K562 (cell line): ENCODE measurements at regions not wholly inside any gene's neighbourhood (a gene's known extent, or its start where the extent isn't known, plus 50 kb on each side); places are given as distances from the start of the nearest gene placed in this dataset.

Source experiments
- BRD4 ChIP-seq: fragments of 200-600 bp; sonication (generic); IDR thresholded peaks from 2 replicates; pipeline ENCODE4 v1.6.1; 2017; ENCODE audit warnings: inconsistent platforms
- EP400 ChIP-seq: fragments of 450-650 bp; IDR thresholded peaks from 2 replicates; pipeline ENCODE4 v1.6.1; 2017; ENCODE audit warnings: antibody characterized with exemption, mild to moderate bottlenecking, moderate library complexity
- KLF1 ChIP-seq: fragments of 450-650 bp; IDR thresholded peaks from 2 replicates; pipeline ENCODE4 v1.6.1; 2016; ENCODE audit warnings: missing genetic modification characterization, missing compliant biosample characterization
- MGA ChIP-seq: fragments of 450-650 bp; IDR thresholded peaks from 2 replicates; pipeline ENCODE4 v1.6.1; 2016; ENCODE audit warnings: mild to moderate bottlenecking, moderate library complexity
- MTF1 ChIP-seq: fragments of 250-450 bp; sonication (Bioruptor Pico); IDR thresholded peaks from 2 replicates; pipeline ENCODE4 v1.9.0; 2021; ENCODE audit warnings: moderate library complexity, mild to moderate bottlenecking, inconsistent platforms, borderline replicate concordance
- NCOR1 ChIP-seq: fragments of 450-650 bp; IDR thresholded peaks from 2 replicates; pipeline ENCODE4 v1.6.1; 2016; ENCODE audit warnings: mild to moderate bottlenecking, moderate library complexity
- NONO ChIP-seq, 2 experiments: fragments of 200-400 bp in 1 of 2; fragments of 450-650 bp in 1 of 2; formaldehyde crosslinking in 1 of 2; IDR thresholded peaks; 2 replicates each; pipeline ENCODE4 v1.6.1; 2017; ENCODE audit warnings: low read depth in 2 of 2, mild to moderate bottlenecking in 2 of 2, moderate library complexity in 2 of 2, low read length in 1 of 2
- NR4A1 ChIP-seq, 2 experiments: fragments of 250-450 bp in 1 of 2; fragments of 450-650 bp in 1 of 2; sonication (Bioruptor Pico) in 1 of 2; IDR thresholded peaks; 2 replicates each; pipeline versions ENCODE4 v1.4.0 to v1.6.1; 2016 to 2020; ENCODE audit warnings: mild to moderate bottlenecking in 2 of 2, missing compliant biosample characterization in 1 of 2, missing genetic modification characterization in 1 of 2, moderate library complexity in 1 of 2
- PCBP2 ChIP-seq: fragments of 200-400 bp; formaldehyde crosslinking; IDR thresholded peaks from 2 replicates; pipeline ENCODE4 v1.6.1; 2018; ENCODE audit warnings: low read length, low read depth, mild to moderate bottlenecking, moderate library complexity; ENCODE audit not compliant: poor library complexity, severe bottlenecking
- U2AF2 ChIP-seq: fragments of 200-400 bp; formaldehyde crosslinking; optimal IDR thresholded peaks from 2 replicates; pipeline ENCODE3; 2017; ENCODE audit warnings: low read depth, mild to moderate bottlenecking, low read length
- ZFPM2 ChIP-seq: fragments of 250-450 bp; sonication (Bioruptor Pico); IDR thresholded peaks from 2 replicates; pipeline ENCODE4 v1.5.1; 2022; ENCODE audit warnings: mild to moderate bottlenecking
- ZNF24 ChIP-seq: fragments of 450-650 bp; IDR thresholded peaks from 2 replicates; pipeline ENCODE4 v1.6.1; 2016
- ZNF3 ChIP-seq: fragments of 250-450 bp; sonication (Bioruptor Pico); IDR thresholded peaks from 2 replicates; pipeline ENCODE4 v1.5.0; 2021; ENCODE audit warnings: mild to moderate bottlenecking, moderate library complexity
- TF ChIP-seq, protein P1 (sequence below): sonication (generic); formaldehyde crosslinking; IDR thresholded peaks from 2 replicates; pipeline ENCODE4 v1.8.1; 2023; ENCODE audit warnings: mild to moderate bottlenecking, missing genetic modification reagents

- TF ChIP-seq, protein P1, sequence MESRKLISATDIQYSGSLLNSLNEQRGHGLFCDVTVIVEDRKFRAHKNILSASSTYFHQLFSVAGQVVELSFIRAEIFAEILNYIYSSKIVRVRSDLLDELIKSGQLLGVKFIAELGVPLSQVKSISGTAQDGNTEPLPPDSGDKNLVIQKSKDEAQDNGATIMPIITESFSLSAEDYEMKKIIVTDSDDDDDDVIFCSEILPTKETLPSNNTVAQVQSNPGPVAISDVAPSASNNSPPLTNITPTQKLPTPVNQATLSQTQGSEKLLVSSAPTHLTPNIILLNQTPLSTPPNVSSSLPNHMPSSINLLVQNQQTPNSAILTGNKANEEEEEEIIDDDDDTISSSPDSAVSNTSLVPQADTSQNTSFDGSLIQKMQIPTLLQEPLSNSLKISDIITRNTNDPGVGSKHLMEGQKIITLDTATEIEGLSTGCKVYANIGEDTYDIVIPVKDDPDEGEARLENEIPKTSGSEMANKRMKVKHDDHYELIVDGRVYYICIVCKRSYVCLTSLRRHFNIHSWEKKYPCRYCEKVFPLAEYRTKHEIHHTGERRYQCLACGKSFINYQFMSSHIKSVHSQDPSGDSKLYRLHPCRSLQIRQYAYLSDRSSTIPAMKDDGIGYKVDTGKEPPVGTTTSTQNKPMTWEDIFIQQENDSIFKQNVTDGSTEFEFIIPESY (CRISPR knock-in tag) = no peak
- TF ChIP-seq PCBP2 (no peak), ZFPM2 (CRISPR knock-in tag) (no peak), NR4A1 (CRISPR knock-in tag; IDR thresholded peaks at IDR 0.05) (no peak), NR4A1 (tag; IDR thresholded peaks at IDR 0.05) (no peak), EP400 (no peak), MTF1 (CRISPR knock-in tag) (no peak), ZNF24 (no peak), ZNF3 (CRISPR knock-in tag) (no peak), MGA (no peak), U2AF2 (no peak), KLF1 (tag) (no peak), NONO (IDR thresholded peaks at IDR 0.05; ENCODE audit: low read depth in 2 of 2, low read length in 1 of 2) (no peak), BRD4 (no peak), NCOR1 (no peak)
These were observed 119.3 kb upstream of the SERPIND1 start (continued) for GRCh38 chr22:20654343-20655208.
